GM19043 (cell line): ENCODE measurements at regions not wholly inside any gene's neighbourhood (a gene's known extent, or its start where the extent isn't known, plus 50 kb on each side); places are given as distances from the start of the nearest gene placed in this dataset.

Source experiments
- ATAC-seq: cut with Tn5 transposase; IDR thresholded peaks from one replicate; pipeline ENCODE4 v1.9.1; 2021; ENCODE audit warnings: low read depth; ENCODE audit not compliant: unreplicated experiment

DNA sequence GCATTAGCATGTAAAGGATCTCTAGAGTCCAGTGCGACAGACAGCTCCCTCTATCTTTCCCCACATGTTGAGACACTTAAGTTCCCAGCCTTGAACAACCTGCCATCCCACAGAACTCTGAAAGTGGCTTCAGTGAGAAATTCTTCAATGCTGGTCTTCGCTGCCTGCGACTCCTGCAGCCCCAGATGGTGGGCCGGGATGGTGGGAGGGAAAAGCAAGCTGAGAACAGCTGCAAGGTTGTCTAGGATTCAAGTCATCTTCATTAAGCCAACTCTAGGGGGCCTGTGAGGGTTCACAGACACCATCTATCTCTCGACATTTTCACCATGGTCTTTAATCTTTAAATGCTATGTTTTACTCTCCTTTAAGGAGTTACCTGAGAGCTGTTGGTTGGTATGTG, 185.5 kb upstream of the C1orf174 start:
- ATAC-seq: no peak

DNA sequence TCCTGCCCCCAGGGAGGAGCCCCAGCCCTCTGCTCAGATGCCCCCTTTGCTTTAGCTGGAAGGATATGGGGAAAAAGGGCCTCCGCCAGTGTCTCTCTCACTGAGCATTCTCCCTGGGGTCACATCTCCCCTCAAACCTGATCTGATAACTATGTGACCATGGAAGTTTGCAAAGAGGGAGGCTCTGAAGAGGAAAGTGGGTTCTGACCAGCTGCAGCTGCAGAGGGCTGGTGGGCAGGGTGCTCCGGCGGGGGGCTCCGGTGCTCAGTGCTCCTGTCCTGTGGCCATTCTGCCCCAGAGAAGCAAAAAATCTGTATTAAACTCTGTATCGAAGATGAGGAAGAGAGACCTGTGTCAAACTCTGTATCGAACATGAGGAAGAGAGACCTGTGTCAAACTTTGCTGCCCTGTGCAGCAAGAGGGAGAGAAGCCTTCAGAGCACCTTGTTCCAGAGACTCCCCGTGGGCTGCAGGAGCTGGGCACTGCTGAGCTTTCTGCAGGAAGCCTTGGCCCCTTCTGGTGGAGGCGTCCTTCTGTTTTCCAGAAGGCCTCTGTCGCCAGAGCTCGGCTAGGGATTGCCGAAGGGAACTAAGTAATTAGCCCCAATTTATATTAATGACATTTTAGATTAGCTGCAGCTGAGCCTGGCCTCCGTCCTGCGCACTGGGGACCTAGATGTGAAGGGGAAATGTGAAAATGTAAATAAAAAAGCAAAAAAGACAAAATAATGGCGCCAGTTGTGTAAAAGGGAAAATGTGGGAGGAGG, 186.2 kb upstream of the C1orf174 start:
- no peak for ATAC-seq

DNA sequence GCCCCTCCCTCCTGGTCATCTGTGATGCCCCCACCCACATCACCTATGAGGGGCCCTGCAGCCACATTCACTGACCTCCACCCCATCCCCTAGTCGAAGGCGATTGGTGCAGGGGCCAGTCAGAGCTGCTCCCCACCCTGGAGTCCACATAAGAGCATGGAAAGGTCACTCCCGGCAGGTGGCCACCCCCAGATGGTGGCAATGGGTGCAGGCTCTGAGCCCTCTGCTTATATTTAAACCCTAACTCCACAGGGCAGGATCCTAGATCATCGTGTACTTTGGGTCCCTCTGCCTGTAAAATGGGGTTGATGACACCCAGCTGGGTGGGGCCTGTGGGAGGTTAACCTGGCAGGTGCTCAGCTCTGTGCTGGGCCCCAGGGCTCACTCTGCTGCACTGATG, 186.8 kb upstream of the C1orf174 start:
- no peak for ATAC-seq

DNA sequence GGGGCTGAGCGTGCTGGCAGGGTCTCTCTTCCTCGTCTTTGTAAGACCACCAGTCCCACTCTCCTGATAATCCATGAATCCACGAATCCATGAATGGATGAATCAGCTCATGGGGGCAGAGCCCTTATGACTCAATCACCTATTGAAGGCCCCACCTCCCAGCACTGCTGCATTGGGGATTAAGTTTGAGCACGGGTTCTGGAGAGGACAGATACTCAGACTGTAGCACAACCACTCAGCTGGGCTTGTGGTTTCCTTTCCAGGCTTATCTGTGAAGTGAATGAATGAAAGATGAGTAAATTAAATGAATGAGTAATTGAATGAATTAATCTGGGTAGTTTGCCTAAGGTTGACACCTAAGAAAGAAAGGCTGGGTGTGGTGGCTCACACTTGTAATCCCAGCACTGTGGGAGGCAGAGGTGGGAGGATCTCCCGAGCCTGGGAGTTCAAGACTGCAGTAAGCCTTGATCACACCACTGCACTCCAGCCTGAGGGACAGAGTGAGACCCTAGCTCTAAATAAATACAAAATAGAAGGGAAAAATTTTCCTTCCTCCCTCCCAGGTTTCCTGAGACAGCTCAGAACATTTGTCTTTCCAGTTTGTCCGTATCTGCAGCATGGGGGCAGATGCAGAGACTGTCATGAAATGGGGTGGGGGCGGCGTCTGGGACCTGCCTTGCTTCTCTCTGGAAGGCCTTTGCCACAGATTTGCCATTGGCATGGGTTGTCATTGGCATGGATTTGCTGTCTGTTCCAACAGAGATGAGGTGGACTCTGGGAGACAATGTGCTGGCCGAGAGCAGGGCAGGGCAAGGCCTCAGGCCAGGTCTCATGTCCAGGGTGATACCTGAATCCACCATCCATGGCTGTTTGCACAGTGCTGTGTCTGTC, 187.7 kb upstream of the C1orf174 start:
- ATAC-seq: no peak

DNA sequence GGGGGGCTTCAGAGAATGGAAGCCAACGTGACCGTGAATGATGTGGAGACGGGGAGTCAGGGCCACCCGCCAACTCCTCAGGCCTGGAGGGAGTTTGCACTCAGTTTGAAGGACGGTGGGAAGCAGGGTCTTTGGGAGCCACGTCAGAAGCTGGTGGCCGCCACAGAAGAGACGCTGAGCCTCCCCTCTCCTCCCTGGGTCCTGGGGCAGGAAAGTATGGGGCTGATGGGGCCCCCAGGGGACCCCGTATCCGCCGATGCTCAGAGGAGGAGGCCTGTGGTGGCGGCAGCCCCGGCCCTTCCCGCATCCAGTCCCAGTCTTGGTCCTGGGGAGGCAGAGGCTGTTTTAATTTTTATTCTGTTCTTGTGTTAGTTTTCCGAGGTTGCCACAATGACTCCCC, 188.6 kb upstream of the C1orf174 start:
- no peak for ATAC-seq

DNA sequence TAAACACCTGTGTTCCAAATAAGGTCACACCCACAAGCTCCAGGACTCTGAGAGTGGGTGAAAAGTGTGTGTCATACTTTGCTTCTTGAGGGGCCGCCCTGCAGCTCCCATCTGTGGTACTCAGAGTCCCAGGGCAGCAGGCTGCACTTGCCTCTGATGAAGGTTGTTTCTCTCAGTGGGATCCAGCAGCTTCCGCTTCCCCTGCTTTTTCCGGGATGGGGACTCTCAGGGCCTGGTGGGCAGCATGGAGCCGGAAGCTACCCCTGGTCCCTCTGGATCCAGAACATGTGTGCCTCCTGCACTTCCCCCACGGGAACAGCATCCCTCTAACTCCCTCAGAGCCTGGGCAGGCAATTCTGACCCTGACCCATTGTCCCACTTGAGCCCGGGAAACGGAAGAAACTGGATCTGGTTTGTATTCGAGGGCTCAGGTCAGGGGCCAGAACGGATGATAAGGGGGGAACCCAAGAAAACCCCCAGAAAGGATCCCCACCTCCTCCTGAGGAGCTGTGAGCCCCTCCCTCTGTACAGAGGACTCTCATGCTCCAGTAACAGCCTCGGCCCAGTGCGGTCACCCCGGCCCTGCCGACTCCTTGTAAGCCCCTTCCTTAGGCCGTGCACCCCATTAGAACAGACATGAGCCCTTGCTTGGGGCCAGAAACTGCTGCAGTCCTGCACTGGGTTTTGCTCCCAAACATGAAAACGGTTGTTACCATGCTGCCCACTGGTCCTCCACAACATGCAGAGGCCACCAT, 189.5 kb upstream of the C1orf174 start:
- no peak for ATAC-seq

DNA sequence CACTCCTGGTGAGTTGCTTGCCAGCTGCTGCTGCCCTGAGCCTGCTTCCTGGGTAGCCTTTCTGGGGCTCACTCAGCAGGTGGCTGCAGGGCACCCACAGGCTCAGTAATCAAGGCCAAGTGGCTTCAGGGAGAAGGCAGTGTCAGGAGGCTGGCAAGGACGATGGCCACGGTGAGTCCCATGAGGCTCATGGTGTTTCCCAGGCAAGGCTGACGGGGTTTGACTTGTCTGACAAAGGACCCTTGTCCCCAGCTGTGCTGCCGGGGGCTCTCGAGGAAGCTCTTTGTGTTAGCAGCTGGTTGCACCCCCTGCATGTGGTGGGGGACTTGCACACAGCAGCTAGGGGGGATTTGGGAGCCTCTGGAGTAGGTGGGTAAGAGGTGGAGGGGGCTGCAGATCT, 190.5 kb upstream of the C1orf174 start:
- no peak for ATAC-seq

DNA sequence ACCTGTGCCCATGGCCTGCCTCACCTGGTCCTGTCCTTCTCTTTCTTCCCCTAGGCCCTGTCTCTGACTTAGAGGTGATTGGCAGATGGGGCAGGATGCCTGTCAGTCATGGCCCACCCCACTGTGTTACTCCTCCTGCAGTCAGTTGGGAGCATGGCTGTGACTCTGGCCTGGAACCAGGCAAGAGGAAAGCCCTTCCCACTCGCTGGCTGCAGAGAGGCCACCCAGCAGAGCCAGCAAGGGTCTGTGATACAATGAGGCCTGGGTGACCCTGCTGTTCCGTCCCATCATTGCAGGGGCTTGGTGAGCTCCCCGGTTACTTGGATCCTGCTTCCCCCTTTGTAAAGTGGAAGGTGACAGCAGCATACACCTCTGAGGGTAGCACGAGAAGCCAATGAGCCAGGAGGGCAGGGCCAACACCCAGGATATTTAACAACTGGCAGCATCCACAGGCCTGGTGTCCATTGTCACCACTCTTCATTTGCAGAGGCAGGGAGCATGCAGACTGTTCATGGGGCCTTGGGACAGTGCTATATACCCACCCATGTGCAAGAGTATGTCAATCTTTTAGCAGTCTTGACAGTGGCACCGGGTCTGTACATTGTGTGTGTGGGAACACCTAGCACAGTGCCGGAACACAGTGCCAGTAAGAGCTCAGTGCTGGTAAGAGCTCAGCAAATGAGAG, 191.0 kb upstream of the C1orf174 start:
- no peak for ATAC-seq

DNA sequence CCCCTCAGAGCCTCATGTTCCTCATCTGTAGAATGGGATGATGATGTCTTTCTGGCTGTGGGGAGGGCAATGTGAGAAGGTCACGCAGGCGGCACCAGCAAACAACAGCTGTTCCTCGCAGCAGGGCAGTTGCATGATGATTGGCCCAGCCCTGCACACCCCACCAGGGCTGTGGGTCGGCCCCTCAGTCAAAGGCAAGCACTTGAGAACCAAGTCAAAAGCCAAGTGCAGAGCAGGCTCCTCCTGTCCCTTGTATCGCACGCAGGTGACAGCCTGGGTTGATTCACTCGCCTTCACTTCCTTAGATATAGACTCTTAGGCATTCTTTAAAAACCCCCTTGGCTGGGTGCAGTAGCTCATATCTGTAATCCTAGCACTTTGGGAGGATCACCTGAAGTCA, 191.9 kb upstream of the C1orf174 start:
- no peak for ATAC-seq

DNA sequence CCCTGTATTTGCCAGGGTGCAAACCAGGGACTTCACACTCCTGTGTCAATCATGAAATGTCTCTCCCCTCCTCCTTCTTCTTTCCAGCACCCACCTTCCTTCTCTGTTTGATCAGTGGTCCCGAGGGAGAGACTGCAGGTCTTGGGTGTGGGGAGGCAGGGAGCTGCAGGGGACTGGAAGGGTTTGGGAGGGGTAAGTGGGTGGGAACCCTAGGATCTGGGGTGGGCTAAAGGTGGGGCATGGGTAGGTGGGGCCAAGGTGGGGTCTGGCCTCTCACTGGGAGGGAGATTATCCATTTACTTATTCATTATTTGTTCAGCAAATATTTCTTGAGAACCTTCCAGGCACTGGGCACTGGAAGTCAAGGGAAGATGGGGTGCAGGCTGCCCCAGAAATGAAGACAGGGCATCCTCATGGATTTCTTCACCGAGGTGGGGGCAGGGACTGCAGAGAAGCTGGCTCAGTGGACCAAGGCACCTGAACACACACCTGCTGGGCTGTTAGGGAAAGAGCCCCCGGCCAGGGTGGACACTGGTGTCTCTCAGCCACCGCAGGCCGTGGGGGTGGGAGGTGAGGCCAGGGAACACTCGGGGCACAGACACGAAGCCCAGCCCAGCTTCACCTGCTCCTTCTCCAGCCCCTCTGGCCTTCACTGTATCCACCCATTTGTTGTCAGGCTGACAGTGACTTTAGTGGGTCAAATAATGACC, 193.9 kb upstream of the C1orf174 start:
- ATAC-seq: no peak

DNA sequence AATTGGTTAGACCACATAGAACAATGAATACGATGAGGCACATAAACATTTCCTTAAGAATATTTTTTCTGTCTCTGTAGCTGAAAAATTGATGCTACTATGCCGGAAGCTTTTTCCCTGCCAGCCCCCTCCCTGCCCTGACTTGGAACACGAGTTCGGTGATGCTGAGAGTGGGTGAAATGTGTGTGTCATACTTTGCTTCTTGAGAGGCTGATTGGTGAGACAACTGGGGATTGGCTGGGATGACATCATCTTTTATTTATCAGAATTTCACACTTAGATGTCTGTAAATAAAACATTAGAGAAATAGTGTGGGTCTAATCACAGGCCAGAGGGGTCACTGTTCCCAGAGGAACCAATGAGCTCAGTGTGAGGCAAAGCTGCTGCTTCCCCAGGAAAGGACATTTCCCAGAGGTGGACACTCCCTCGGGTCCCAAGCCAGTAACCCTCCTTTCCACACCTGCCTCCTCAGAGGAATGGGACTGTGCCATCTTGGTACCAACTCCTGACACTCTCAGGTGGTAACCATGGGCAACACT, 195.4 kb upstream of the C1orf174 start:
- no peak for ATAC-seq

DNA sequence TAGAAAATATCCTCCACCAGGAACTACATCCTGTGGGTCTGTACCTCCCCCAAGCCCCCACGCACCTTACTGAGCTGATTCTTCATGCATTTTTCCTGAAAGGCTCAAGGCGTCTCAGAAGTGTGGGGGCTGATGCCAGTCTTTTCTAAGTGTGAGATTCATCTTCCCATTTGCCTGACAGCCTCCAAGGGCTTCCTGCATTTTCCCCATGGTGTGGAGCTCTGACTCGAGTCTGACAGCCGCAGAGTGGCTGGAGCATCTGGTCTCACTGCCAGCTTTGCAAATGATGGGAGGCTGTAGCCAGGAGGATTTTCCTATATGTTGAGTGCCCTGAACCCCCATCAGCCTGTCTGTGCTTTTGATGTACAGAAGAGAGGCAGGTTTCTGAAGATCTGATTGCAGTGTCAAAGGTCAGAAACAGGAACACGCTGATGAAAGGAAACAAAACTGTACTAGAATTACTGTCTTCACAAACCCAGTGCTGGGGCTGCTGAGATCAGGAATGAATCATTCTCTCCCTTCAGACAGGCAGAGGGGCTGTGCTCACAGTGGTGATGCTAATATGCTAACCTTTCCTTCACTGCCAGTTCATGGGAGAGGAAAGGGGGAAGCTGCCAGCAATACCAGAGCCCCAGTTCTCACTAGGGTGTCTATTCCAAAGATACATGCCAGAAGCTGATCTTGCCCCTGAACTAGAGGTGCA, 201.5 kb upstream of the C1orf174 start:
- ATAC-seq: no peak

DNA sequence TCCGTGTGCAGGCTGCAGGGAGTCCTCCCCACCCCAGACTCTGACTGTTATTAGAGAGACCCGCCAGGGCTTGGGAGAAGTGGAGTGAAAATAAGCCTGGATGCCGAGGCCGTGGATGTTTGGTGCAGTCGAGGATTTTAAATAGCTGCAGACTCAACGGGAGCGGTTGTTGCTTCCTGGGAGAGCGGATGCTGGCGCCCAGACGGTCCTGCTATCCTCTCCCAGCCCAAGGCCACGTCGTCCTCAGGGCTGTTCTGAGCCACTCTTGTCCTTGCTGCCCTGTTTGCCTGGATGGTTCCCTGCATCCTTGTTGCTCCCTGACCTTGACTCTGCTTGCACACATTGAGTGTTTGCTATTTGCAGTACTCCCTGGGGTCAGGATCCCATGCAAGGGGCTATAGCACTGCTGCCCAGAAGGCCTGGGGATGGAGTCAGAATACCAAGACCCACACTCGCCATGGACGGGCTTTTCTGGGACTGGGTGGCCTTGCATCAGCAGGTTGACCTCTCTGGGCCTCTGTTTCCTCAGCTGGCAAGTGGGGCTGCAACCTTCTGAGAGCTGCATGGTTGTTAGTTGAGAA, 205.3 kb upstream of the C1orf174 start:
- ATAC-seq: no peak

DNA sequence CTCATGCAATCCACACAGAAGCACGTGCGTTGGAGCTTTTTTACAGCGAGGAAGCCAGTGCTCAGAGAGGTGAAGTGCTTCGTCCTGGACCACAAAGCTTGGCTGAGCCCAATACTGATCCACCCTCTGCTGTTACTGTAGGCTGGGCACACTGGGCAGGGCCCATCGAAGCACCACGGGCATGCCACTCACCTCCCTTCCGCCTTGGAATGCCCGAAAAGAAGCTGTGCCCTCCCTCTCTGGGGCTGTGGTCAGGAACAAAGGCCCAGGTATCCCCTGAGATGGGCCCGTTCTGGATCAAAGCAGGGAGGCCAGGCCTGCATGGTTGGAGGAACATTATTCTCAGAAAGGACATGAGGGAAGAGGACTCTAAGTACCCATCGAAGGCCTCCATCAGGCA, 206.7 kb upstream of the C1orf174 start:
- no peak for ATAC-seq

DNA sequence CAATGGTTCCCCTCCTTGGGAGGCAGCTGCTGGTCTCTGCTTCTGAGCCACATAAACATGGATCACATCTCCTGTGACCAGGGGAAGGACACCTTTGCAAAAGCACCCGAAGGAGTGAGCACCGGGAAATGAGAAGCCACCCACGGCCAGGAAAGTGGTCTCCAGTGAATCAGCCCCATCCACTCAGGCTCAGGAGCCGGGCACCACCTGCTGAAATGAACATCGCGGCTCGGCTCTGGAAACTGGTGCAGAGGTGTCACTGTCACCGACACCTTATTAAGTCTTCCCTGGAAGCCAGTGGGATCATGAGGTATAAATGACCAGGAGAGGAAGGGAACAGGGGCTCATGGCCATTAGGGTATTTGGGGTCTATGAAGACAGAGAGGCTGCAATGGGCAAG, 207.2 kb upstream of the C1orf174 start:
- no peak for ATAC-seq

DNA sequence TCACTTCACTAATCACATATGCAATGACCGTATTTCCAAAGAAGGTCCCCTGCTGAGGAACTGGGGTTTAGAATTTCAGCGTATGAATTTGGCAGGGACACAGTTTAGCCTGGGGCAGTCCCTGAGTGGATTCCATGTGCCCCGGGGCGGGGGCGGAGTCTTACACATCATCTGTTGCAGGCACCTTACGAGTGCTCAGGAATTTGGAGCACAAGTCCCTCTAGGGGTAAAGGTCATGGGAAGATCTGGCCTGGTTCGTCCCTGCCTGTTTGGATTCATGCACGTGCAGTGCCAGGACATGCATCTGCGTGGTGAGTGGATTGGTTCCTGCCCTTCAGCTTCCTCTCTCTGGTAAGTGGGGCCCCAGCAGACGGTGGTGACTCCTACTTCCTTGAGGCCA, 208.3 kb upstream of the C1orf174 start:
- no peak for ATAC-seq

DNA sequence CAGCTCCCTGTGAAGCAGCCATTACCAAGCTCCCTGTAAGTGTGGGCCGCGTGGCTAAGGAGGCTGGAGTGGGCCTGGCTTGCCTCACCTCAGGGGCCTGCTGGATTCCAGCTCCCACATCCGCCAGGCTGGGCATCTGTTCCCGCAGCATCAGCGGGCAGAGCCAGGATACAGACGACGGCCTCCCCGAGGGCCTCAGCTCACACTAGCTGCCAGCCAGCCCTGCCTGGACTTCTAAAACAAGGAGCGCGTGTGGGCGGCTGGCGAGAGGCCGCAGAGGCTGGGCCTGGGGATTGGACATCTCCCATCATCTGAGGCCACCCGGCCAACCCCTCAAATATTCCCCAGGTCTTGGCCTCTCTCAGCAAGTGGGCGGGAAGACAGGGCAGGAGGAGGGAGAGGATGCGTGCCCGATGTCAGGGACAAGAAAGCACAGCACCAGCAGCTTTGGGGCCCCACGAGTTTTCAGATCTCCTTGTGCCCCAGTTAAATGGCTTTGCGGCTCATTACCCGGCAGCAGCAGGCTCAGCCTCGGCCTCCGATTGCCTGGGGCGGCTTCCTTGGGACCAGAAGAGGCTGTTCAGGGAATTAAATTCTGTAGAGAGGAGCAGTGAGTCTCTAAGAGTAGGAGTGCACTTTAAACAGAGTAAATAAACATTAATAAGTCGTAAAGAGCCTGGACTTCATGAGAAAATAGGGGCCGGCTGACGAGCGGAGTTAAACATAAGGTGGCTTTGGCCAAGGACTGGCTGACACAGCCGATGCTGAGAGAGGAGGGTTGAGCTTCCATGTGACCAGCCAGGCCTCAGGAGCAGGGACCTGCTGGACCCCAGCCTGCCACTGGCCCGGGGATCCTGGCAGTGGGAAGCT, 208.9 kb upstream of the C1orf174 start:
- ATAC-seq: no peak

DNA sequence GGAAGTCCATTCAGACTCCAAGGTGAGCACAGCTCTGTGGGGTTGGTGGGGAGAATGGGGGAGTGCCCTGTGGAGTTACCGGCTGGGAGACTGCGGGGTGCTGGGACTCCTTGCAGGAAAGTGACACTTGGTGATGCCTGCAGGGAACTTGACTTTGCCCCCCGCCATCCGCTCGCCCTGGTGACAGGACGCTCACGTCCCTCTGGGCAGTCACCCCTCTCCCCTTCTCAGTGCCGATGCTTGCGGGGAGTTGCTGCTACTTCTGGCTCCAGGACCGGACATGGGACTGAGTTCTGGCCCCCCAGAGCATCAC, 209.5 kb upstream of the C1orf174 start:
- no peak for ATAC-seq
